ENCODE measurements at regions not wholly inside any gene's neighbourhood (a gene's known extent, or its start where the extent isn't known, plus 50 kb on each side); places are given as distances from the start of the nearest gene placed in this dataset.

GRCh38 chr1:38672692-38673091, 186.9 kb downstream of the RRAGC start:
- no peak for TF ChIP-seq POLR2A (IDR thresholded peaks at IDR 0.05; ENCODE audit: low read depth, low read length)
- TF ChIP-seq POLR2AphosphoS5 (IDR thresholded peaks at IDR 0.05; ENCODE audit: low read depth, low read length), result no peak
- no peak for TF ChIP-seq TAF1 (IDR thresholded peaks at IDR 0.05; ENCODE audit: low read depth, low read length)

Data from GM12891 (cell line).